H1 (cell line): ENCODE measurements at regions not wholly inside any gene's neighbourhood (a gene's known extent, or its start where the extent isn't known, plus 50 kb on each side); places are given as distances from the start of the nearest gene placed in this dataset.

Source experiments
- CTCF ChIA-PET: fragments of 300-600 bp; sonication (Branson Sonifier 250); formaldehyde crosslinking; loops from one replicate; lab custom pipeline; 2021; ENCODE audit not compliant: partially characterized antibody; lab: Charles Lee
- POLR2A ChIA-PET: fragments of 300-600 bp; sonication (Branson Sonifier 250); formaldehyde crosslinking; loops from one replicate; lab custom pipeline; 2021; ENCODE audit warnings: inconsistent platforms; ENCODE audit not compliant: partially characterized antibody; lab: Charles Lee
- DNase-seq, 2 experiments: peaks; one replicate each; pipeline versions ENCODE4 v3.0.0 to v3.0.0-alpha.2; 2010 to 2022; ENCODE audit warnings: low spot score in 2 of 2, low read depth in 1 of 2, mixed read lengths in 1 of 2
- FAIRE-seq: peaks from 2 replicates; lab custom pipeline; 2011; peaks lifted over from hg19 to GRCh38; lab: Jason Lieb, UNC
- H2AFZ ChIP-seq: 2 replicates; pipeline ENCODE4 v1.8.1; 2012; ENCODE audit warnings: low read length, inconsistent platforms
- H2AK5ac ChIP-seq: 2 replicates; pipeline ENCODE4 v1.6.1; 2013; ENCODE audit warnings: low read depth, low read length
- H2BK120ac ChIP-seq: replicated peaks from 2 replicates; pipeline ENCODE3; 2013; ENCODE audit warnings: low read depth, low read length, inconsistent platforms
- H2BK12ac ChIP-seq: 2 replicates; pipeline ENCODE4 v1.6.1; 2013; ENCODE audit warnings: low read depth, low read length
- H2BK15ac ChIP-seq: 2 replicates; pipeline ENCODE4 v1.6.1; 2013; ENCODE audit warnings: low read length
- H2BK20ac ChIP-seq: 2 replicates; pipeline ENCODE4 v1.6.1; 2013; ENCODE audit warnings: low read length
- H2BK5ac ChIP-seq: 2 replicates; pipeline ENCODE4 v1.6.1; 2013; ENCODE audit warnings: low read depth, low read length
- H3K14ac ChIP-seq: 2 replicates; pipeline ENCODE4 v1.6.1; 2013; ENCODE audit warnings: inconsistent platforms; ENCODE audit not compliant: insufficient read length
- H3K18ac ChIP-seq: 2 replicates; pipeline ENCODE4 v1.6.1; 2013; ENCODE audit warnings: low read length; ENCODE audit errors: extremely low read depth
- H3K23ac ChIP-seq: 2 replicates; pipeline ENCODE4 v1.6.1; 2013; ENCODE audit warnings: inconsistent platforms; ENCODE audit not compliant: insufficient read length
- H3K23me2 ChIP-seq: 2 replicates; pipeline ENCODE4 v1.6.1; 2013; ENCODE audit warnings: low read depth, low read length
- H3K27ac ChIP-seq: 2 replicates; pipeline ENCODE4 v1.6.1; 2011; ENCODE audit warnings: low read depth, low read length, inconsistent platforms
- H3K27me3 ChIP-seq, 4 experiments: replicated peaks in 1 of 4; 1 replicate in 1 of 4; 2 replicates in 3 of 4; pipeline versions ENCODE4 v1.6.1 to v1.8.1; 2011 to 2013; ENCODE audit warnings: low read length in 3 of 4, mild to moderate bottlenecking in 3 of 4, inconsistent platforms in 2 of 4, mixed read lengths in 2 of 4, moderate library complexity in 1 of 4; ENCODE audit not compliant: control insufficient read depth in 3 of 4, insufficient read depth in 3 of 4; ENCODE audit errors: extremely low read depth in 1 of 4
- H3K36me3 ChIP-seq, 4 experiments: 2 replicates each; pipeline versions ENCODE4 v1.6.1 to v1.8.1; 2011 to 2013; ENCODE audit warnings: mild to moderate bottlenecking in 4 of 4, low read length in 3 of 4, moderate library complexity in 2 of 4, control low read depth in 1 of 4, inconsistent platforms in 1 of 4; ENCODE audit not compliant: insufficient read depth in 4 of 4, control insufficient read depth in 2 of 4
- H3K4ac ChIP-seq: replicated peaks from 2 replicates; pipeline ENCODE3; 2013; ENCODE audit warnings: low read length, low read depth, mixed read lengths, inconsistent platforms; ENCODE audit not compliant: insufficient read length
- H3K4me1 ChIP-seq, 4 experiments: replicated peaks in 1 of 4; 1 replicate in 1 of 4; 2 replicates in 3 of 4; pipeline versions ENCODE4 v1.6.1 to v1.8.1; 2011 to 2013; ENCODE audit warnings: low read length in 3 of 4, inconsistent platforms in 2 of 4, mixed read lengths in 1 of 4; ENCODE audit not compliant: insufficient read depth in 4 of 4, control insufficient read depth in 3 of 4
- H3K4me2 ChIP-seq, 2 experiments: 2 replicates each; pipeline versions ENCODE4 v1.6.1 to v1.8.1; 2011 to 2013; ENCODE audit warnings: low read depth in 2 of 2, low read length in 2 of 2, control low read depth in 1 of 2, inconsistent platforms in 1 of 2, mild to moderate bottlenecking in 1 of 2; ENCODE audit not compliant: insufficient read depth in 1 of 2
- H3K4me3 ChIP-seq, 4 experiments: fragments of 200-600, 300-600 bp in 1 of 4; sonication (generic), shearing (Covaris generic), sonication (Bioruptor Twin) in 1 of 4; 2 replicates each; pipeline versions ENCODE4 v1.5.1 to v1.8.1; 2011 to 2016; ENCODE audit warnings: low read length in 4 of 4, low read depth in 3 of 4, control low read depth in 2 of 4, inconsistent platforms in 2 of 4, mild to moderate bottlenecking in 2 of 4, mixed read lengths in 1 of 4, moderate library complexity in 1 of 4; ENCODE audit not compliant: insufficient read depth in 2 of 4; ENCODE audit errors: extremely low read depth in 1 of 4
- H3K56ac ChIP-seq: replicated peaks from 2 replicates; pipeline ENCODE3; 2013; ENCODE audit warnings: low read depth, mild to moderate bottlenecking, mixed read lengths, low read length, inconsistent platforms; ENCODE audit not compliant: insufficient read length
- H3K79me1 ChIP-seq: 2 replicates; pipeline ENCODE4 v1.6.1; 2013; ENCODE audit warnings: low read depth, low read length, control low read depth
- H3K79me2 ChIP-seq, 2 experiments: 2 replicates each; pipeline versions ENCODE4 v1.6.1 to v1.8.1; 2012 to 2013; ENCODE audit warnings: low read length in 2 of 2, mild to moderate bottlenecking in 2 of 2, inconsistent platforms in 1 of 2; ENCODE audit not compliant: insufficient read depth in 2 of 2, control insufficient read depth in 1 of 2
- H3K9ac ChIP-seq, 4 experiments: replicated peaks in 1 of 4; 1 replicate in 1 of 4; 2 replicates in 3 of 4; pipeline versions ENCODE4 v1.6.1 to v1.8.1; 2011 to 2013; ENCODE audit warnings: low read depth in 3 of 4, low read length in 3 of 4, control low read depth in 2 of 4, mild to moderate bottlenecking in 2 of 4, moderate library complexity in 2 of 4, inconsistent platforms in 1 of 4; ENCODE audit errors: extremely low read depth in 1 of 4
- H3K9me3 ChIP-seq, 2 experiments: 2 replicates each; pipeline versions ENCODE4 v1.6.1 to v1.8.1; 2012 to 2013; ENCODE audit warnings: mild to moderate bottlenecking in 2 of 2, moderate library complexity in 2 of 2, control low read depth in 1 of 2, inconsistent platforms in 1 of 2, low read depth in 1 of 2, low read length in 1 of 2, mixed read lengths in 1 of 2; ENCODE audit not compliant: insufficient read depth in 2 of 2
- H4K20me1 ChIP-seq, 2 experiments: replicated peaks in 1 of 2; 2 replicates each; pipeline versions ENCODE3 to v1.8.1; 2011 to 2013; ENCODE audit warnings: inconsistent platforms in 2 of 2, low read length in 2 of 2, mild to moderate bottlenecking in 1 of 2; ENCODE audit not compliant: insufficient read depth in 2 of 2, control insufficient read depth in 1 of 2
- H4K5ac ChIP-seq: 2 replicates; pipeline ENCODE4 v1.6.1; 2013; ENCODE audit warnings: low read length, low read depth, mixed read lengths, inconsistent platforms; ENCODE audit not compliant: insufficient read length
- H4K8ac ChIP-seq: 2 replicates; pipeline ENCODE4 v1.8.0; 2013; ENCODE audit warnings: mild to moderate bottlenecking, moderate library complexity, low read length, inconsistent platforms; ENCODE audit not compliant: insufficient read depth; ENCODE audit errors: extremely low read depth
- H4K91ac ChIP-seq: replicated peaks from 2 replicates; pipeline ENCODE3; 2013; ENCODE audit warnings: low read length, mixed read lengths, inconsistent platforms; ENCODE audit not compliant: insufficient read length
- ASH2L ChIP-seq: fragments of 200-600, 300-600 bp; sonication (generic); IDR thresholded peaks from one replicate; pipeline ENCODE4 v1.7.1; 2017; ENCODE audit warnings: low read length
- CHD2 ChIP-seq: IDR thresholded peaks from 2 replicates; pipeline ENCODE4 v1.6.1; 2012; ENCODE audit warnings: low read length, improper control_type of control experiment
- CTBP2 ChIP-seq: IDR thresholded peaks from 2 replicates; pipeline ENCODE4 v1.7.0; 2011; ENCODE audit warnings: borderline replicate concordance, mild to moderate bottlenecking, moderate library complexity, mixed read lengths, low read length; ENCODE audit not compliant: insufficient read depth, insufficient read length
- GABPA ChIP-seq: IDR thresholded peaks from 2 replicates; pipeline ENCODE4 v1.6.1; 2011; ENCODE audit warnings: mild to moderate bottlenecking, low read length, moderate library complexity, borderline replicate concordance; ENCODE audit not compliant: insufficient read depth
- GTF2F1 ChIP-seq: IDR thresholded peaks from 2 replicates; pipeline ENCODE4 v1.6.1; 2012; ENCODE audit warnings: low read depth, low read length, improper control_type of control experiment, borderline replicate concordance
- HDAC6 ChIP-seq: IDR thresholded peaks from one replicate; pipeline ENCODE4 v1.7.1; 2012; ENCODE audit warnings: low read depth, mild to moderate bottlenecking, inconsistent platforms, low read length, moderate library complexity
- KDM5A ChIP-seq: fragments of 200-600 bp; IDR thresholded peaks from 2 replicates; pipeline ENCODE4 v1.7.1; 2012; ENCODE audit warnings: mild to moderate bottlenecking, low read length, inconsistent platforms, mixed read lengths
- RNF2 ChIP-seq: fragments of 200-900, 300-1000 bp; sonication (generic); IDR thresholded peaks from 2 replicates; pipeline ENCODE4 v1.7.1; 2016; ENCODE audit warnings: borderline replicate concordance, low read depth, mild to moderate bottlenecking, antibody characterized with exemption, low read length; ENCODE audit not compliant: poor library complexity, severe bottlenecking; ENCODE audit errors: missing control alignments
- SIRT6 ChIP-seq: IDR thresholded peaks from one replicate; pipeline ENCODE4 v1.7.1; 2012; ENCODE audit warnings: low read length, inconsistent platforms
- SUZ12 ChIP-seq: fragments of 200-600 bp; sonication (generic); IDR thresholded peaks from 2 replicates; pipeline ENCODE4 v1.6.1; 2012; ENCODE audit warnings: mild to moderate bottlenecking, inconsistent platforms, low read length, moderate library complexity, mixed read lengths
- TEAD4 ChIP-seq: IDR thresholded peaks from 2 replicates; pipeline ENCODE4 v1.6.1; 2012; ENCODE audit warnings: low read depth, low read length, inconsistent platforms, mixed read lengths
- WGBS, 2 experiments: shearing (Covaris generic) in 1 of 2; methylation state at CpG; one replicate each; pipeline versions ENCODE4 v1.1.6 to v1.1.7; 2013 to 2015; ENCODE audit warnings: low lambda C conversion rate in 2 of 2, mixed read lengths in 2 of 2, inconsistent platforms in 1 of 2, low coverage in 1 of 2, missing lambda C conversion rate in 1 of 2; ENCODE audit not compliant: insufficient replicate concordance in 2 of 2, insufficient coverage in 1 of 2, insufficient read length in 1 of 2; ENCODE audit errors: extremely low coverage in 1 of 2, missing lambda C conversion rate in 1 of 2; 5-methylcytosine and 5-hydroxymethylcytosine counted together
- TF ChIP-seq, protein P1 (sequence below): IDR thresholded peaks from 2 replicates; pipeline ENCODE4 v1.6.1; 2011; ENCODE audit warnings: low read length, improper control_type of control experiment

GRCh38 chr10:130261306-130261705, 125.1 kb downstream of the GLRX3 start:
- H3K18ac ChIP-seq = no peak overlapping the region
- H2AK5ac ChIP-seq = no peak overlapping the region
- no peak overlapping the region for H3K56ac ChIP-seq
- H3K36me3 ChIP-seq = no peaks in the 10 kb centered on the region; a peak in 1 of 8 replicates
- H2BK20ac ChIP-seq = no peak overlapping the region
- H2BK5ac ChIP-seq = no peak overlapping the region
- TF ChIP-seq CHD2 (no peak), RNF2 (no peak), SUZ12 (no peak), GABPA (no peak), KDM5A (no peak), ASH2L (no peak), TEAD4 (no peak), GTF2F1 (no peak), HDAC6 (no peak), SIRT6 (no peak), CTBP2 (no peak)
- TF ChIP-seq, protein P1, sequence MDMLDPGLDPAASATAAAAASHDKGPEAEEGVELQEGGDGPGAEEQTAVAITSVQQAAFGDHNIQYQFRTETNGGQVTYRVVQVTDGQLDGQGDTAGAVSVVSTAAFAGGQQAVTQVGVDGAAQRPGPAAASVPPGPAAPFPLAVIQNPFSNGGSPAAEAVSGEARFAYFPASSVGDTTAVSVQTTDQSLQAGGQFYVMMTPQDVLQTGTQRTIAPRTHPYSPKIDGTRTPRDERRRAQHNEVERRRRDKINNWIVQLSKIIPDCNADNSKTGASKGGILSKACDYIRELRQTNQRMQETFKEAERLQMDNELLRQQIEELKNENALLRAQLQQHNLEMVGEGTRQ = no peak
- no peak overlapping the region for H4K5ac ChIP-seq
- no peak overlapping the region for H3K14ac ChIP-seq
- ChIA-PET CTCF (no interaction called here), POLR2A (no interaction called here)
- DNase-seq = no peak
- H3K4me2 ChIP-seq = no peak overlapping the region
- H2BK120ac ChIP-seq = no peak overlapping the region
- H3K23me2 ChIP-seq = no peaks in the 10 kb centered on the region
- no peaks in the 10 kb centered on the region for H4K20me1 ChIP-seq
- 74% methylated on average over 5 of the region's 5 CpGs; no CpG with 5 or more reads in 1 of the 2 experiments for WGBS, 2 experiments
- no peaks in the 10 kb centered on the region for H3K79me1 ChIP-seq
- H3K9me3 ChIP-seq = peaks cover 45 to 65% of the 10 kb centered on the region in 2 experiments
- H2BK15ac ChIP-seq = no peak overlapping the region
- no peak overlapping the region for H3K9ac ChIP-seq
- H3K27ac ChIP-seq = no peak overlapping the region
- no peak for FAIRE-seq
- H3K4ac ChIP-seq = no peak overlapping the region
- H2AFZ ChIP-seq = no peak overlapping the region
- no peaks in the 10 kb centered on the region for H3K79me2 ChIP-seq
- H4K91ac ChIP-seq = no peak overlapping the region
- H3K23ac ChIP-seq = no peak overlapping the region
- H3K27me3 ChIP-seq = no peaks in the 10 kb centered on the region
- no peak overlapping the region for H4K8ac ChIP-seq
- H3K4me1 ChIP-seq = no peaks in the 10 kb centered on the region
- H2BK12ac ChIP-seq = no peak overlapping the region
- no peak overlapping the region for H3K4me3 ChIP-seq
